Activated CD8-positive, alpha-beta memory T cell treated with anti-CD3 and anti-CD28 coated beads, Interleukin-2, amount 50 U/mL, for 48 hours (primary cell): ENCODE measurements at regions not wholly inside any gene's neighbourhood (a gene's known extent, or its start where the extent isn't known, plus 50 kb on each side); places are given as distances from the start of the nearest gene placed in this dataset.
"Not testable (repeated sequence)": the region's sequence is repeated elsewhere in the genome, so short reads cannot be mapped to it uniquely, and the experiment has no call there.

Experiments
- DNase-seq: peaks from one replicate; pipeline ENCODE4 v3.0.0-alpha.2; 2020

GRCh38 chr2:7657526-7657925 is 740.3 kb downstream of the RNF144A start:
- not testable (repeated sequence) for DNase-seq

- DNase-seq = no peak
Measured at GRCh38 chr2:7658486-7658885, 741.3 kb downstream of the RNF144A start.

- DNase-seq = no peak
Measured at GRCh38 chr2:7660816-7661215, 743.6 kb downstream of the RNF144A start.

- no peak for DNase-seq
Measured at GRCh38 chr2:7661502-7661901, 744.3 kb downstream of the RNF144A start.

DNA sequence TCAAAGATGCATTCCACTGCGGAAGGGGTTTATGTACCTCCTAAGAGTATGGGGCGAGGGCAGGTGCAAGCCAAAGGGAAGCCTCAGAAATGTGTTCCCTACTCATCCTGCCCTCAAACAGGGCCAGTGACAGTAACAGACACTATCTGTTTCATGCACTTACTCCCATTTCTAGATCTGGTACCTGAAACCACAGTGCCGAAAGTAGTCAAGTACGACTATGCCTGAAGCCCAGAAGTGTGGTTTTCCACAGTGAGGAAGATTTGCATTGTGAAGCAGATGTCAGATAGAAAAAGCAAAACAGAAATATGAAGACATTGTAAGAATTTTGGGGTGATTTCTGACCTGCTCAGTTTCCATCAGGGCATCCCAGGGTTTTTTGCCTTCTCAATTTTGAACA is 748.7 kb downstream of the RNF144A start:
- DNase-seq = no peak

DNA sequence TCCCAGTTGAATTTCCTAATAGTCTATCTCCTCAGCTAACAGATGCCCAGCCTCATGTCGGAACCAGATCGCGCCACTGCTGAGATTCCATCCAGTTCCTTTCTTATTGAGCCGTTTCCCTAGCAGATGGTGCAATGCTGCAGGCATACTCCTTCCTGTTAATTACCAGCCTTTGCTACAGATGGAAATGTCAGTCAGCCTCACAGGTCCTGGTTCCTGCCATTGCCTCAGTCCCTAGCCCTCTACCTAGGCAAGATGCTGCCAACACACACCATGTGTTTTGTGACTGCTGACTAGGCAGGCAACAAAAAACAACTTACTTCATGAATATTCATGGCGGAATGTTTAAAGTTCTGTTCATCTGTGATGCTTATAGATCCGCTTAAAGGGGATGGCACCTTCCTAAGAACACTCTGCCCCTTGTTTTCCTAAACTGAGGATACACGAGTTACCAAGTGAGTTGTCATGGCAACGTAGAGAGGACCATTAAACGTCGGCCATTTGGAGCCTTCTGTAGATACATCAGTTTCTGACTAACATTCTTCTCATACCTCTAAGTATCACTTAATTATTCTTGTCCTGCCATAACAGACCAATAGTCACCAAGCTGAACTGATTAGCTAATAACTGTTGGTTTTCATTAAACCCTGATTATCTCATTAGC is 749.5 kb downstream of the RNF144A start:
- no peak for DNase-seq

- no peak for DNase-seq
Measured at GRCh38 chr2:7667260-7667757, 750.1 kb downstream of the RNF144A start.

DNA sequence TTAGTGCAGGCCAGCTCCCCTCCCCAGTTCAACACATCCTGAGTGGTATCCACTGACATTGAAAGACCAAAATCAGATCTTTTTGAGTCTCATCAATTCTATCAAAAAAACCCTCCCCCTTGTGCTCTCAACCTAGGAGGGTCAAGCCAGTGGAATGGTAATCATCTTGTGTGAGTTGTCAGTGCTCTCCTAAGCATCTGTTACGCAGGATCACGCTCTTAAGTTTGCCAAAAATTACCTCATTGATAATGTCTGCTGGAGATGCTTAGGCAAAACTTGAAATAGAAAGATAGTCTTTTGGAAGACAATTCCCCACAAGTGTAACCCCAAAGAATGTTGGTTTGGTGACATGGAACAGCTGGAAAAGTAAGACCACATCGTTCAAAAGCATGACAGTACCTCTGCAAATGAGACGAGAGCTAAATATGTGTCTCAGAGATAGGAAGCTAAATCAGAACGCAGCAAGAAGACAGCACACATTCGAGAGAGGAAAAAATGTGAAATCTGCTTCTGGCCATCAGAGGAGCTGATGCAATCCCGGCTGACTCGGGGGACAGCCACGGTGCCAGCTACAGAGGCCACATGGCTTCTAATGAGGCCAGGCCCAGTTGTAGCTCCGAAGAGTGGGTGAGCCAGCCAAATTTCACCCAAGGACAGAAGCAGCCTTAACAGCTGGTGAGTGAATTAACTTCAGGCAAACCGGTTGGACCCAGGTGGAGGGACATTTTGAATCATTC is 753.9 kb downstream of the RNF144A start:
- no peak for DNase-seq

DNA sequence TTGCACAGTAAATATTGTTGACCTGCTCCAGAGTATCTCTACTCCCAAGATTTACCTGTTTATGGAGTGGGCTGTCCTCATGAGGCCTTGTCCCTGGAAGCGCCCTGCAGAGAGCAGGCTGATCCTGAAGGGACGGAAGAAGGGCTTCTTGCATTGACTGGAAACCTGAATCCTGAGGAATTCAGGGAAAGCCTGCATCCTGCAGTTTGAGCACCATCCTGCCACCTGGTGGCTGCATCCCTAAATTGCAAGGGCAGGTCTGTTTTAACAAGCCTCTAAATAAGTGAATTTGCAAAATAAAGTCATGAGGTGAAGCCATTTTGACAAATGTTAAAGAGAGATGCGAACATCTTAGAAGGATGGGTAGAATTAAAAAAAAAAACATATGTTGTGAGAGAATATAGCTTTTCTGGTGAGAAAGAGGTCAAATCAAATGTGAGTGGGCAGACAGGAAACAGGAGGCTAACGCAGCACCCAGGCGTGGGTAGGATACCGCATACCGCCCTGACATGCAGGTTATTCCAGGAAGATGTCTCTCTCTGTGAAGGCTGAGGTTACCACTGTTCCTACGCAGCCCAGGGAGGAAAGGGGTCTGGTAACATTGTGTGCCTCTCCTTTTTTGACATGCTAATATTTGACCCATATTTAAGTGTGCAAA is 754.9 kb downstream of the RNF144A start:
- DNase-seq = peak; percentile 83

GRCh38 chr2:7672685-7673071 is 755.5 kb downstream of the RNF144A start:
- DNase-seq = no peak

DNA sequence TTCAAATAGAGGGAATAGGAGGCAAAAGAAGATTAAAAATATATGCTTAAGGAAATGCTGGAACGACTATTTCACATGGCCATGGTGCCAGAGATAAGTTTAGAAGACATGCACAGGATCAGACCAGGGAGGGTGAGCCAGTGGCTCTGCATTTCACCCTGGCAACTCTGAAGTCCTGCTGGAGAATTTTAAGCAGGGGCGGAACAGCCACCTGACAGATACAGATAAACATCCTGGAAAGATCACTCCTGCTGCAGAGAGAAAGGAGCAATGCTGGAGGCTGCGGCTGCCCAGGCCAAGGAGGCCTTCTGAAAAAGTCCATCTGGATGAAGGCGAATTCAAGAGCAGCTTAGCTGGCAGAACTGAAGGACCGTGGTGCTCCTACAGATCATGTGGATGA is 755.9 kb downstream of the RNF144A start:
- no peak for DNase-seq

DNA sequence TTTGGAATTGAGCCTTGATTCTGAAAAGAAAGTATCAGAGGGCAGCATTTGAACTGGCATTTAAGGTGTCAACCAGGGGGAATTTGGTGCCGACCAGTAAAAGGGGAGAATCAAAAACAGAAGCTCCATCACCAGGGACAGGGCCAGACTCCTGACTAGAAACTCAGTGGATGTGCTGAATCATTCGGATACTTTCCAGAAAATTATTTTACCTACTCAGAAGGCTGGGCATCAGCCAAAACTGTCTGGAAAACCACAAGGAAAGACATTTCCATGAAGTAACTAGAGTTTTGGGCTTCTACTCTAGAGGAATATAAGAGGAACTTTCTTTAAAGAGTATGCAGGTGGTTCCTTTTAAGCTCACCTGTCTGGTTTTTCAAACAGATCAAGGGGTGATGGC is 756.6 kb downstream of the RNF144A start:
- no peak for DNase-seq

- no peak for DNase-seq
Measured at GRCh38 chr2:7674606-7675005, 757.4 kb downstream of the RNF144A start.

GRCh38 chr2:7676714-7677113 is 759.5 kb downstream of the RNF144A start:
- DNase-seq = no peak

DNA sequence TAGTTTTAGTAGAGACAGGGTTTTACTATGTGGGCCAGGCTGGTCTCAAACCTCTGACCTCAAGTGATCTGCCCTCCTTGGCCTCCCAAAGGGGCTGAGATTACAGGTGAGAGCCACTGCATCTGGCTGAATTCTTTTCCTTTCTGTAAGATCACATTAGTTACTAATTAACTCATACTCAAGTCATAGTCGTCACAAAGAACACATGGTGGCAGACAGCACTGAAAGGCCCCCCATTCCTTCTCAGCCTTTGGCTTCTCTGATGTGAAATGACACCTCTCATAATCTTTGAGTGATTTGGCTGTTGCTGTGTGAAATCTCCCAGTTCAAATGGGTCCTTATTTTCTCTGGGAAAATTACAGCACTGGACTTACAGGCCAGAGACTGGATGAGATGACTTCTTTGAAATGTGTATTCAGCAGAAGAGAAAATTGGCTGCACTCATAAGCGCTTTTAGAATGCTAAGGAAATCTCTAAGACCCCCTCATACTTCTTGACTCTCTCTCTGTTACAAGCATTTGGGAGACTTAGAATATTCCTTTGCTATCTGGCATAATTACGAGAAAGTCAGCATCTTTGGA is 764.8 kb downstream of the RNF144A start:
- DNase-seq = no peak

DNA sequence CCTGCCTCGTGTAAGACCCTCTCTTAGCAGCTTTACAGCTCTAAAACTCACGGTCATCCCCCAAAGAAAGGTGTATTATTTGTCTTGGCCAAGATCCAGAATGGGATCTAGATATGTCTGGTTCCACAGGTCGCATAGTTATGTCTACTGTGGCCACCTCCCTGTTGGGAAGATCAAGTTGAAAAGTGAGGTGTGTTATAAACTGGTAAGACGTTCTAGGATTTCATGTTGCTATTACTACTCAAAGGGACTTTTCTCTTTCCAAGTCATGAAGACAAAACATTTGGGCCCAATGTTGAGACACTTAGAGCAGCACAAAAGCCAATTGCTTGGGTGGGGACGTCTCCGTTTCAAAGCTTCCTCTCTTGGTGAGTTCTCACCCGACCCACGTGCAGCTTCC is 766.0 kb downstream of the RNF144A start:
- no peak for DNase-seq

- no peak for DNase-seq
Measured at GRCh38 chr2:7683708-7684107, 766.5 kb downstream of the RNF144A start.

- DNase-seq = no peak
Measured at GRCh38 chr2:7685342-7686015, 768.3 kb downstream of the RNF144A start.

DNA sequence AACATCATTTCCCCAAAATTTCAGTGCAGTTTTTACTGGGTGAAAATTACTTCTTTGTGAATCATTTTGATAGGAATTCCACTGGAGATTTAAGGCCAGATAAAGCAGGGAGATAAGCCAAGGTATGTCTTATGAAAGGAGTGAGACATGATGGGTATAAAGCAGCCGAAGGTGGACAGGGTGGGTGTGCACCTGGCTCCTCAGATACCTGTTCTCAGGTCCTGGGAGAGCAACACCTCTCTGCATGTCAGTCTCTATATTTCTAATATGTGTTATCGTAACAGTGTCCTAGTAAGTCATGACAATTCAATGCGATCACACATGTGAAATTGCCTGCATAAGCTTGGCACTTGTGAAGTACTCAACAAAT is 768.8 kb downstream of the RNF144A start:
- no peak for DNase-seq

DNA sequence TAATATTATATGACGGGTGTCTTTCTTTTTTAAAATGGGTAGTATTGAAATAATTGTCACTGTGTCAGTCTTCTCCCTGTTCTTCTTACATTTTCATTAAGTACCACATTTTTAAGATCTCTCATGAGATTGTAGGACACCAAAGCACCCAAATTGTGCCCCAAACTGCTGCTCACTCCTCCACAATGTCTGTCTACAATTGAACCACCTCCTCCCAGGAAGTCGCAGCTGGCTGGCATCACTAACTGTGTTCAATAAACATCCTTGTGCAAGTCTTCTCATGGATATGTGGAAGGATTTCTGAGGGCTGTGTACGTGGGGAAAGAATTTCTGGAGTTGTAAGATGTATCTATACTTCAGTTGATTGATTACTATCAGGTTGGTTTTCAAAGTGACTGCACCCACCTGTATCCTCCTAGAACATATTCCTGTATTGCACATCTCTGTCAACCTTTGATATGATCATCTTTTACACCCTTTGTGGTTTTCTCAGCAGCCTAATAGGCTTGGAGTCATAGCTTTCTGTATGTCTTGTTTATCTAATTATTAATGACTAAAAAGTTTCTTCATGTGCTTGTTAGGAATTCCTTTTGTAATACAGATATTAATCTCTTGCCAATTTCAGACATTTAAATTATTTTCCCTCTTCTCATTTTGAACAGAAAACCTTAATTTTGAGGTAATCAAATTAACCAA is 774.9 kb downstream of the RNF144A start:
- no peak for DNase-seq

DNA sequence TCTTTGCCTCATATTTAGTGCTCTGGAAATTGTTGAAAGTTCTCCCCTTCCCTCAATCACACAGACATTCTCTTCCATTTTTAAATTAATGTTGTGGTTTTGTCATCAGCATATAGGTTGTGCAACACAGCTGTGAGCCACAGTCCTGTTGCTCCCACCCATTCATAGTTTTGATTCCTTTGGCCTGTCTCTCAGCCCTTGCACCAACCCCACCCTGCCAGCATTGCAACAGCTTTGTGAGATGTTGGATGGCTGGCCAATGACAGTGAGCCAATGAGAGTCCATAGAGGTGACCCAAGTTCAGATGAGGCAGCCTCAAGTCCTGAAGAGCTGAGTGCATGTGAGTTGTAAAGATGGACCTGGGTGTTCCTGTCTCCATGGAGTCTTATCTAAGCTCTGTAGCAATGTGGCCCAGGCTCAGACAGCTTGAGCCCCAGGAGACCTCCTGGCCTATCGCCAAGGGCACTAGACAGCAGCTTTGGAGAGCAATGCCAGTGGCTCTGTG is 775.5 kb downstream of the RNF144A start:
- DNase-seq = no peak
